Heart left ventricle (tissue), 13 donors: ENCODE measurements at regions not wholly inside any gene's neighbourhood (a gene's known extent, or its start where the extent isn't known, plus 50 kb on each side); places are given as distances from the start of the nearest gene placed in this dataset.

Experiments
- POLR2A ChIP-seq, 2 donors: fragments of 450-650 bp; IDR thresholded peaks; one replicate each; pipeline ENCODE4 v1.6.1; 2017; ENCODE audit warnings: antibody characterized with exemption in 2 of 2, mild to moderate bottlenecking in 2 of 2, moderate library complexity in 2 of 2
- TF ChIP-seq, protein P1 (sequence below), 12 donors: fragments of 200-600 bp; sonication (generic) in 4 of 12; IDR thresholded peaks; one replicate each; pipeline versions ENCODE4 v1.5.0 to v1.8.0; 2018 to 2022; ENCODE audit warnings: antibody characterized with exemption in 12 of 12, mild to moderate bottlenecking in 5 of 12
- donor health status: ischemic (EF 13 %, LVEDD 7.1; RV severe dilation, severe dysfunction).
- donor health status: DM: no; HTN: yes; CAD: no.
- donor health status: DM: no; HTN: no; CAD: no.
- donor health status: ischemic (EF 25% LVEDD 6.9; RV normal size, moderate dysfunction).
- donor health status: ischemic (EF 25% LVEDD 5.7; RV mildly dilated, moderate dysfunction).
- donor health status: ischemic (EF 35%, LVEDD 5.7; RV mildly dilated, moderate dysfunction).
- donor health status: nonischemic (EF 11% LVEDD 7.7; RV severe dilation, severe dysfunction).
- donor health status: DM: yes; HTN: yes; CAD: no.
- donor health status: PGD.
- donor health status: ischemic (EF 29% LVEDD 5.4; RV normal size, mild dysfunction).
- donor health status: nonischemic (EF 23%, LVEDD 6.1; RV moderate dilation, normal function).

DNA sequence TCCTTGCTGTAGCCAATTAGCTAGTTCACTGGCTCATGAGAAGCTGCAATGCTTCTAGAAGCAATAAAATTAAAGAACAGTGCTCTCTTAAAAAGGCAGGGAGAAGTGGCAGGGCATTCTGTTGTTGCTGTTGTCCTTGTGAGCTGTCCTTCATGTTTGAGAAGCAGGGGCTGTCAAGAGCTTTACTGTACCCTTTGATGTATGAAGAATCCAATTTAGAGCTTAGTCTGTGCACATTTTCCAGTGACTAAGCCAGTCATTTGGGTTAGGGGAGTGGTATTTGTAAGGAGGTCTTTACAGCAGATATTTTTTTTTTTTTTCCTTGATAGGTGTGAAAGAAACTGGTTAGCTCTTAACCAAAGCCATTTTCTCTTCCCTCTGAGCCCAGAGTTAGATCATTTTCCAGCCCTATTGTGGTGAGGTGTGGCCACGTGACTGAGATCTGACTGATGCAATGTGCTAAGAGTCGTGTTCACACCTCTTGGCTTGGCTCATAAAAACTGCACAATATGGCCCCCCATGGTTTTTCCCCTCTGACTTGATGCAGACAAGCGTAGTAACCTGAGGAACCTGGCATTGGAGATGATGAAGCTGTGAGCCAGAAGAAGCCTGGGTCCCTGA is 309.6 kb upstream of the TMTC4 start:
- TF ChIP-seq, protein P1, sequence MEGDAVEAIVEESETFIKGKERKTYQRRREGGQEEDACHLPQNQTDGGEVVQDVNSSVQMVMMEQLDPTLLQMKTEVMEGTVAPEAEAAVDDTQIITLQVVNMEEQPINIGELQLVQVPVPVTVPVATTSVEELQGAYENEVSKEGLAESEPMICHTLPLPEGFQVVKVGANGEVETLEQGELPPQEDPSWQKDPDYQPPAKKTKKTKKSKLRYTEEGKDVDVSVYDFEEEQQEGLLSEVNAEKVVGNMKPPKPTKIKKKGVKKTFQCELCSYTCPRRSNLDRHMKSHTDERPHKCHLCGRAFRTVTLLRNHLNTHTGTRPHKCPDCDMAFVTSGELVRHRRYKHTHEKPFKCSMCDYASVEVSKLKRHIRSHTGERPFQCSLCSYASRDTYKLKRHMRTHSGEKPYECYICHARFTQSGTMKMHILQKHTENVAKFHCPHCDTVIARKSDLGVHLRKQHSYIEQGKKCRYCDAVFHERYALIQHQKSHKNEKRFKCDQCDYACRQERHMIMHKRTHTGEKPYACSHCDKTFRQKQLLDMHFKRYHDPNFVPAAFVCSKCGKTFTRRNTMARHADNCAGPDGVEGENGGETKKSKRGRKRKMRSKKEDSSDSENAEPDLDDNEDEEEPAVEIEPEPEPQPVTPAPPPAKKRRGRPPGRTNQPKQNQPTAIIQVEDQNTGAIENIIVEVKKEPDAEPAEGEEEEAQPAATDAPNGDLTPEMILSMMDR (IDR thresholded peaks at IDR 0.05) = no peak
- TF ChIP-seq POLR2A (IDR thresholded peaks at IDR 0.05) = no peak
